Osteoblast (primary cell): ENCODE measurements at regions not wholly inside any gene's neighbourhood (a gene's known extent, or its start where the extent isn't known, plus 50 kb on each side); places are given as distances from the start of the nearest gene placed in this dataset.
"Not testable (repeated sequence)": the region's sequence is repeated elsewhere in the genome, so short reads cannot be mapped to it uniquely, and the experiment has no call there.

ENCODE experiments used
- DNase-seq: peaks from one replicate; pipeline ENCODE4 v3.0.0; 2011; ENCODE audit warnings: low spot score, mixed read lengths; ENCODE audit not compliant: insufficient read length; ENCODE audit errors: missing footprints
- H2AFZ ChIP-seq: 2 replicates; pipeline ENCODE4 v1.6.0; 2011; ENCODE audit warnings: mild to moderate bottlenecking, low read length
- H3K27ac ChIP-seq: 2 replicates; pipeline ENCODE4 v1.5.1; 2011; ENCODE audit warnings: mild to moderate bottlenecking, low read depth, low read length, moderate library complexity
- H3K27me3 ChIP-seq: 2 replicates; pipeline ENCODE4 v1.6.0; 2012; ENCODE audit warnings: mild to moderate bottlenecking, control low read depth, inconsistent platforms, low read length, moderate library complexity; ENCODE audit not compliant: insufficient read depth
- H3K36me3 ChIP-seq: 2 replicates; pipeline ENCODE4 v1.5.1; 2011; ENCODE audit warnings: mild to moderate bottlenecking, low read length, control low read depth, moderate library complexity; ENCODE audit not compliant: insufficient read depth
- H3K4me1 ChIP-seq: 2 replicates; pipeline ENCODE4 v1.5.1; 2011; ENCODE audit warnings: mild to moderate bottlenecking, low read length, control low read depth, moderate library complexity; ENCODE audit not compliant: insufficient read depth
- H3K4me2 ChIP-seq: 2 replicates; pipeline ENCODE4 v1.6.0; 2011; ENCODE audit warnings: mild to moderate bottlenecking, low read length; ENCODE audit not compliant: insufficient read depth
- H3K4me3 ChIP-seq: fragments of 200-600 bp; sonication (generic); 3 replicates; pipeline ENCODE4 v1.5.1; 2012; ENCODE audit warnings: mild to moderate bottlenecking, low read length, inconsistent platforms; ENCODE audit not compliant: insufficient read depth
- H3K79me2 ChIP-seq: 2 replicates; pipeline ENCODE4 v1.6.0; 2012; ENCODE audit warnings: mild to moderate bottlenecking, low read length, control low read depth, inconsistent platforms; ENCODE audit not compliant: insufficient read depth
- H3K9me3 ChIP-seq: 2 replicates; pipeline ENCODE4 v1.5.1; 2011; ENCODE audit warnings: low read depth, low read length, control low read depth
- H4K20me1 ChIP-seq: 2 replicates; pipeline ENCODE4 v1.6.0; 2012; ENCODE audit warnings: mild to moderate bottlenecking, low read length, control low read depth; ENCODE audit not compliant: insufficient read depth
- CTCF ChIP-seq: IDR thresholded peaks from 2 replicates; pipeline ENCODE4 v1.5.1; 2011; ENCODE audit warnings: mild to moderate bottlenecking, low read depth, low read length, moderate library complexity; ENCODE audit errors: extremely low read depth

GRCh38 chr16:76683051-76683450 is 405.9 kb downstream of the CNTNAP4 start:
- Histone ChIP-seq H2AFZ (no peak overlapping the region), H3K27ac (no peak overlapping the region), H3K36me3 (no peaks in the 10 kb centered on the region), H3K4me2 (no peak overlapping the region), H3K79me2 (no peaks in the 10 kb centered on the region), H3K27me3 (no peaks in the 10 kb centered on the region), H3K4me3 (no peak overlapping the region), H4K20me1 (no peaks in the 10 kb centered on the region), H3K4me1 (no peaks in the 10 kb centered on the region), H3K9me3 (no peaks in the 10 kb centered on the region)
- TF ChIP-seq CTCF, result no peak
- no peak for DNase-seq

- no peak overlapping the region for H3K27ac ChIP-seq
- no peaks in the 10 kb centered on the region for H4K20me1 ChIP-seq
- H3K27me3 ChIP-seq, result no peaks in the 10 kb centered on the region
- H2AFZ ChIP-seq, result no peak overlapping the region
- H3K79me2 ChIP-seq, result no peaks in the 10 kb centered on the region
- no peak overlapping the region for H3K4me2 ChIP-seq
- H3K9me3 ChIP-seq, result no peaks in the 10 kb centered on the region
- H3K36me3 ChIP-seq, result no peaks in the 10 kb centered on the region
- TF ChIP-seq CTCF, result no peak
- H3K4me3 ChIP-seq, result no peak overlapping the region
- H3K4me1 ChIP-seq, result no peaks in the 10 kb centered on the region
- no peak for DNase-seq
Measured at GRCh38 chr16:76696876-76697275, 419.7 kb downstream of the CNTNAP4 start.

- no peak for DNase-seq
- Histone ChIP-seq H3K36me3 (no peaks in the 10 kb centered on the region), H3K4me1 (no peaks in the 10 kb centered on the region), H2AFZ (no peak overlapping the region), H3K4me2 (no peak overlapping the region), H3K4me3 (no peak overlapping the region), H3K27ac (no peak overlapping the region), H4K20me1 (no peaks in the 10 kb centered on the region), H3K79me2 (no peaks in the 10 kb centered on the region), H3K27me3 (no peaks in the 10 kb centered on the region), H3K9me3 (no peaks in the 10 kb centered on the region)
- no peak for TF ChIP-seq CTCF
Measured at GRCh38 chr16:76705892-76706291, 428.7 kb downstream of the CNTNAP4 start.

- TF ChIP-seq CTCF, result no peak
- H3K4me3 ChIP-seq, result no peak overlapping the region
- H3K27ac ChIP-seq, result no peak overlapping the region
- no peaks in the 10 kb centered on the region for H3K9me3 ChIP-seq
- no peaks in the 10 kb centered on the region for H3K36me3 ChIP-seq
- H3K4me2 ChIP-seq, result no peak overlapping the region
- DNase-seq, result no peak
- H2AFZ ChIP-seq, result no peak overlapping the region
- H3K4me1 ChIP-seq, result no peaks in the 10 kb centered on the region
- no peaks in the 10 kb centered on the region for H3K79me2 ChIP-seq
- no peaks in the 10 kb centered on the region for H4K20me1 ChIP-seq
- H3K27me3 ChIP-seq, result no peaks in the 10 kb centered on the region
Measured at GRCh38 chr16:76713191-76713590, 436.0 kb downstream of the CNTNAP4 start.

GRCh38 chr16:76716251-76716650 is 439.1 kb downstream of the CNTNAP4 start:
- H3K4me3 ChIP-seq, H3K27me3 ChIP-seq, H3K4me1 ChIP-seq, H4K20me1 ChIP-seq, H3K36me3 ChIP-seq, H2AFZ ChIP-seq, H3K9me3 ChIP-seq, H3K4me2 ChIP-seq, H3K27ac ChIP-seq, H3K79me2 ChIP-seq, DNase-seq: not testable (repeated sequence)
